H9 (cell line): ENCODE measurements at regions not wholly inside any gene's neighbourhood (a gene's known extent, or its start where the extent isn't known, plus 50 kb on each side); places are given as distances from the start of the nearest gene placed in this dataset.

Experiments
- DNase-seq: peaks from one replicate; pipeline ENCODE4 v3.0.0-alpha.2; 2017
- H2AFZ ChIP-seq: one replicate; pipeline ENCODE4 v1.6.1; 2013; ENCODE audit warnings: mild to moderate bottlenecking, low read length, control low read depth, moderate library complexity
- H2AK5ac ChIP-seq: 2 replicates; pipeline ENCODE4 v1.6.1; 2013; ENCODE audit warnings: low read length, control low read depth, mixed read lengths; ENCODE audit not compliant: insufficient read length
- H2BK120ac ChIP-seq: one replicate; pipeline ENCODE4 v1.6.1; 2013; ENCODE audit warnings: low read depth, mild to moderate bottlenecking, low read length, control low read depth, inconsistent platforms; ENCODE audit not compliant: poor library complexity, severe bottlenecking
- H2BK12ac ChIP-seq: 2 replicates; pipeline ENCODE4 v1.6.1; 2013; ENCODE audit warnings: low read length, control low read depth, mixed read lengths, low read depth; ENCODE audit not compliant: insufficient read length
- H2BK15ac ChIP-seq: 2 replicates; pipeline ENCODE4 v1.6.1; 2013; ENCODE audit warnings: low read depth, low read length, control low read depth
- H2BK20ac ChIP-seq: one replicate; pipeline ENCODE4 v1.6.1; 2013; ENCODE audit warnings: low read depth, mild to moderate bottlenecking, low read length, control low read depth, inconsistent platforms; ENCODE audit not compliant: poor library complexity, severe bottlenecking
- H2BK5ac ChIP-seq: 2 replicates; pipeline ENCODE4 v1.6.1; 2013; ENCODE audit warnings: low read length, control low read depth, mixed read lengths; ENCODE audit not compliant: insufficient read length
- H3K14ac ChIP-seq: 2 replicates; pipeline ENCODE4 v1.6.1; 2013; ENCODE audit warnings: low read length, control low read depth; ENCODE audit not compliant: insufficient read depth
- H3K18ac ChIP-seq: 2 replicates; pipeline ENCODE4 v1.6.1; 2013; ENCODE audit warnings: low read depth, mild to moderate bottlenecking, mixed read lengths, low read length, control low read depth; ENCODE audit not compliant: insufficient read length
- H3K23ac ChIP-seq: 2 replicates; pipeline ENCODE4 v1.6.1; 2013; ENCODE audit warnings: low read length, control low read depth, mixed read lengths, low read depth; ENCODE audit not compliant: insufficient read length
- H3K23me2 ChIP-seq: 2 replicates; pipeline ENCODE4 v1.6.1; 2013; ENCODE audit warnings: low read depth, mild to moderate bottlenecking, mixed read lengths, low read length, control low read depth; ENCODE audit not compliant: insufficient read length, poor library complexity, severe bottlenecking
- H3K27ac ChIP-seq: 2 replicates; pipeline ENCODE4 v1.5.1; 2013; ENCODE audit warnings: low read length, control low read depth, mixed read lengths, low read depth; ENCODE audit not compliant: insufficient read length
- H3K27me3 ChIP-seq: 2 replicates; pipeline ENCODE4 v1.6.1; 2013; ENCODE audit warnings: low read length, control low read depth, inconsistent platforms; ENCODE audit not compliant: insufficient read depth
- H3K4ac ChIP-seq: 2 replicates; pipeline ENCODE4 v1.6.1; 2013; ENCODE audit warnings: low read depth, mild to moderate bottlenecking, control low read depth, inconsistent platforms, low read length, moderate library complexity
- H3K4me1 ChIP-seq: 2 replicates; pipeline ENCODE4 v1.6.1; 2013; ENCODE audit warnings: low read length, control low read depth, inconsistent platforms; ENCODE audit not compliant: insufficient read depth
- H3K4me2 ChIP-seq: 2 replicates; pipeline ENCODE4 v1.6.1; 2013; ENCODE audit warnings: low read length, control low read depth, mixed read lengths; ENCODE audit not compliant: insufficient read length, insufficient read depth
- H3K56ac ChIP-seq: 2 replicates; pipeline ENCODE4 v1.6.1; 2013; ENCODE audit warnings: low read depth, mild to moderate bottlenecking, mixed read lengths, low read length, control low read depth; ENCODE audit not compliant: insufficient read length
- H3K79me1 ChIP-seq: 2 replicates; pipeline ENCODE4 v1.6.1; 2013; ENCODE audit warnings: low read depth, mild to moderate bottlenecking, moderate library complexity, low read length, control low read depth, inconsistent platforms; ENCODE audit not compliant: insufficient read depth, poor library complexity, severe bottlenecking
- H3K79me2 ChIP-seq: 2 replicates; pipeline ENCODE4 v1.6.1; 2013; ENCODE audit warnings: low read length, control low read depth, inconsistent platforms; ENCODE audit not compliant: insufficient read depth
- H3K9ac ChIP-seq: 2 replicates; pipeline ENCODE4 v1.6.1; 2013; ENCODE audit warnings: low read length, control low read depth, mixed read lengths; ENCODE audit not compliant: insufficient read length; ENCODE audit errors: extremely low read depth
- H3K9me3 ChIP-seq: one replicate; pipeline ENCODE4 v1.6.1; 2013; ENCODE audit warnings: low read depth, low read length, inconsistent platforms; ENCODE audit not compliant: control insufficient read depth
- H3T11ph ChIP-seq: one replicate; pipeline ENCODE4 v1.6.1; 2013; ENCODE audit warnings: mild to moderate bottlenecking, low read length, control low read depth, inconsistent platforms
- H4K20me1 ChIP-seq: one replicate; pipeline ENCODE4 v1.6.1; 2013; ENCODE audit not compliant: control insufficient read depth, insufficient read length, insufficient read depth
- H4K5ac ChIP-seq: 2 replicates; pipeline ENCODE4 v1.6.1; 2013; ENCODE audit warnings: low read depth, mild to moderate bottlenecking, mixed read lengths, low read length, control low read depth; ENCODE audit not compliant: insufficient read length
- H4K8ac ChIP-seq: replicated peaks from 2 replicates; pipeline ENCODE4 v1.6.1; 2013; ENCODE audit warnings: low read length, control low read depth, mixed read lengths, low read depth; ENCODE audit not compliant: insufficient read length
- H4K91ac ChIP-seq: 2 replicates; pipeline ENCODE4 v1.6.1; 2013; ENCODE audit warnings: low read depth, mild to moderate bottlenecking, moderate library complexity, mixed read lengths, low read length, control low read depth; ENCODE audit not compliant: insufficient read length
- H3K27ac Mint-ChIP-seq, 3 experiments: 2 replicates in 2 of 3; 3 replicates in 1 of 3; pipeline ENCODE4 v1.8.0; 2020 to 2021; ENCODE audit warnings: mixed read lengths in 3 of 3, mild to moderate bottlenecking in 1 of 3, moderate library complexity in 1 of 3
- H3K27me3 Mint-ChIP-seq: 2 replicates; pipeline ENCODE4 v1.8.0; 2021; ENCODE audit warnings: low read depth, mild to moderate bottlenecking, moderate library complexity, mixed read lengths
- H3K36me3 Mint-ChIP-seq, 3 experiments: 2 replicates in 2 of 3; 3 replicates in 1 of 3; pipeline ENCODE4 v1.8.0; 2020 to 2021; ENCODE audit warnings: low read depth in 3 of 3, mixed read lengths in 3 of 3; ENCODE audit not compliant: insufficient read depth in 1 of 3
- H3K4me1 Mint-ChIP-seq, 2 experiments: 2 replicates each; pipeline ENCODE4 v1.8.0; 2020; ENCODE audit warnings: mixed read lengths in 2 of 2
- H3K4me3 Mint-ChIP-seq, 2 experiments: 2 replicates in 1 of 2; 3 replicates in 1 of 2; pipeline ENCODE4 v1.8.0; 2020 to 2021; ENCODE audit warnings: mild to moderate bottlenecking in 2 of 2, mixed read lengths in 2 of 2, moderate library complexity in 1 of 2
- H3K9me3 Mint-ChIP-seq, 2 experiments: 2 replicates in 1 of 2; 3 replicates in 1 of 2; pipeline ENCODE4 v1.8.0; 2020; ENCODE audit warnings: mild to moderate bottlenecking in 2 of 2, mixed read lengths in 2 of 2, moderate library complexity in 1 of 2
- CTCF ChIP-seq: fragments of 200-600 bp; sonication (generic); conservative IDR thresholded peaks from 3 replicates; pipeline ENCODE4 v1.8.0; 2021; ENCODE audit warnings: antibody characterized with exemption, mild to moderate bottlenecking
- WGBS: extraction: QIAGEN DNeasy Blood & Tissue Kit; methylation state at CpG from one replicate; pipeline ENCODE4 v1.1.7; 2013; ENCODE audit warnings: missing lambda C conversion rate, low lambda C conversion rate, mixed read lengths; ENCODE audit not compliant: insufficient read length; ENCODE audit errors: extremely low coverage; 5-methylcytosine and 5-hydroxymethylcytosine counted together

- Mint-ChIP-seq H3K27ac (no peak overlapping the region), H3K4me1 (no peaks in the 10 kb centered on the region), H3K4me3 (no peak overlapping the region), H3K36me3 (no peaks in the 10 kb centered on the region), H3K9me3 (no peaks in the 10 kb centered on the region), H3K27me3 (no peaks in the 10 kb centered on the region)
- no peaks in the 10 kb centered on the region for H3K23me2 ChIP-seq
- DNase-seq: no peak
- no peak overlapping the region for H2BK20ac ChIP-seq
- no peak for TF ChIP-seq CTCF
- H2AK5ac ChIP-seq: no peak overlapping the region
- H3K4ac ChIP-seq: no peak overlapping the region
- no peak overlapping the region for H2BK120ac ChIP-seq
- H2BK15ac ChIP-seq: no peak overlapping the region
- no peak overlapping the region for H3K56ac ChIP-seq
- H3K18ac ChIP-seq: no peak overlapping the region
- WGBS: no CpG with 5 or more reads among the region's 16 CpGs
- no peak overlapping the region for H4K8ac ChIP-seq
- H2AFZ ChIP-seq: no peak overlapping the region
- no peaks in the 10 kb centered on the region for H3K4me1 ChIP-seq
- H3K79me2 ChIP-seq: no peaks in the 10 kb centered on the region
- H3K4me2 ChIP-seq: no peak overlapping the region
- no peak overlapping the region for H3K23ac ChIP-seq
- H3K79me1 ChIP-seq: no peaks in the 10 kb centered on the region
- H2BK12ac ChIP-seq: no peak overlapping the region
- no peaks in the 10 kb centered on the region for H3K9me3 ChIP-seq
- H4K5ac ChIP-seq: no peak overlapping the region
- no peak overlapping the region for H3K14ac ChIP-seq
- no peak overlapping the region for H4K91ac ChIP-seq
- no peak overlapping the region for H3K27ac ChIP-seq
- H3K27me3 ChIP-seq: no peaks in the 10 kb centered on the region
- H2BK5ac ChIP-seq: no peak overlapping the region
- H3K9ac ChIP-seq: no peak overlapping the region
- no peak overlapping the region for H3T11ph ChIP-seq
- H4K20me1 ChIP-seq: no peaks in the 10 kb centered on the region
These were observed 539.2 kb upstream of the POT1 start for GRCh38 chr7:125468855-125469174.
